ENCODE measurements at regions not wholly inside any gene's neighbourhood (a gene's known extent, or its start where the extent isn't known, plus 50 kb on each side); places are given as distances from the start of the nearest gene placed in this dataset.

DNA sequence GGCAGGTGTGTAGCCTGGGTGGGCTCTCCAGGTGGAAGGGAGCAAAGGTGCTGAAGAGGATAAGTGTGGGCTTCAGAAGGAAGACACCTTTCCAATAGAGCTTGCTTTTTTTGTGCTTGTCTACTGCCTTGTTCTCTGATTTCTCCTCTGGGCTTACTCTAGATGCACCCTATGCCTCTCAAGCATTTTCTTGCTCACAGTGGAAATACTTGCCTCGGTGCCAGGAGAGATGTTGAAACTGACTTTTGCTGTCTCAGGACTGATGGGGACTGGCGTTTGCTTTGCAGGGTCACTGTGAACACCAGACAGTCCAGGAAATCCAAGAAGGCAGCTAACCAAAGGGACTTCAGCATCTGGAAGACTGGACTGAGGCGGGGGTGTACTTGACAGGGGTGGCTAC, 187.9 kb downstream of the SNX10 start:
- H3K27me3 ChIP-seq, result no peaks in the 10 kb centered on the region
- H3K36me3 ChIP-seq, result no peaks in the 10 kb centered on the region
- TF ChIP-seq POLR2A (IDR thresholded peaks at IDR 0.05) (no peak), EP300 (IDR thresholded peaks at IDR 0.05) (no peak)
- TF ChIP-seq, protein P1, sequence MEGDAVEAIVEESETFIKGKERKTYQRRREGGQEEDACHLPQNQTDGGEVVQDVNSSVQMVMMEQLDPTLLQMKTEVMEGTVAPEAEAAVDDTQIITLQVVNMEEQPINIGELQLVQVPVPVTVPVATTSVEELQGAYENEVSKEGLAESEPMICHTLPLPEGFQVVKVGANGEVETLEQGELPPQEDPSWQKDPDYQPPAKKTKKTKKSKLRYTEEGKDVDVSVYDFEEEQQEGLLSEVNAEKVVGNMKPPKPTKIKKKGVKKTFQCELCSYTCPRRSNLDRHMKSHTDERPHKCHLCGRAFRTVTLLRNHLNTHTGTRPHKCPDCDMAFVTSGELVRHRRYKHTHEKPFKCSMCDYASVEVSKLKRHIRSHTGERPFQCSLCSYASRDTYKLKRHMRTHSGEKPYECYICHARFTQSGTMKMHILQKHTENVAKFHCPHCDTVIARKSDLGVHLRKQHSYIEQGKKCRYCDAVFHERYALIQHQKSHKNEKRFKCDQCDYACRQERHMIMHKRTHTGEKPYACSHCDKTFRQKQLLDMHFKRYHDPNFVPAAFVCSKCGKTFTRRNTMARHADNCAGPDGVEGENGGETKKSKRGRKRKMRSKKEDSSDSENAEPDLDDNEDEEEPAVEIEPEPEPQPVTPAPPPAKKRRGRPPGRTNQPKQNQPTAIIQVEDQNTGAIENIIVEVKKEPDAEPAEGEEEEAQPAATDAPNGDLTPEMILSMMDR (IDR thresholded peaks at IDR 0.05), result no peak
- DNase-seq, result no peak
- intact Hi-C loops (cut with DNase I), result no loop called here
- no peaks in the 10 kb centered on the region for H3K9me3 ChIP-seq
- WGBS, 3 donors, result 81 to 84% (median 84%) methylated on average over 3 of the region's 3 CpGs
- no peaks in the 10 kb centered on the region for H3K4me1 ChIP-seq (ENCODE audit: insufficient read depth)
- H3K4me3 ChIP-seq, result no peak overlapping the region
- no peak overlapping the region for H3K27ac ChIP-seq

DNA sequence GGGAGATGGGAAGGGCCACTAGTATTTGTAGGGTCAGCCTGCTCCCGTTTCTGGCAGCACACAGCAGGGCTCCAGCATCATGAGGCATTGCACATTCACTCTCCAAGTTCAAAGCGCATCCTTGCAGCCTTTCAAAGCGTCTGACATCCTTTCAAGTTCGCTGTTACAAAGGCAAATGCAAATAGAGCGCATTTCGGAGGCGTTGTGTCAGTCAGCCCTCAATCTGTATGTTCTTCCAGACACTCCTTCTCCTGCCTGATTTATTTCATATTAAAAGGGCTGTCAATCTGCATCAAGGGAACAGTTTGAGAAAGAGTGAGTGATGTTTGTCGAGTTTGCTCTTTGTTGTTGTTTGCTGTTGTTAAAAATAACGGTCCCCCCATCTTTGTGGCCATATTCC, 188.5 kb downstream of the SNX10 start:
- TF ChIP-seq EP300 (IDR thresholded peaks at IDR 0.05) (no peak), POLR2A (IDR thresholded peaks at IDR 0.05) (no peak)
- TF ChIP-seq, protein P1 (IDR thresholded peaks at IDR 0.05), result no peak
- Histone ChIP-seq H3K27me3 (no peaks in the 10 kb centered on the region), H3K27ac (no peak overlapping the region), H3K36me3 (no peaks in the 10 kb centered on the region), H3K4me3 (no peak overlapping the region), H3K4me1 (ENCODE audit: insufficient read depth) (no peaks in the 10 kb centered on the region), H3K9me3 (no peaks in the 10 kb centered on the region)
- 71 to 81% (median 76%) methylated on average over 9 of the region's 9 CpGs for WGBS, 3 donors
- intact Hi-C loops (cut with DNase I), result no loop called here
- DNase-seq, result no peak

DNA sequence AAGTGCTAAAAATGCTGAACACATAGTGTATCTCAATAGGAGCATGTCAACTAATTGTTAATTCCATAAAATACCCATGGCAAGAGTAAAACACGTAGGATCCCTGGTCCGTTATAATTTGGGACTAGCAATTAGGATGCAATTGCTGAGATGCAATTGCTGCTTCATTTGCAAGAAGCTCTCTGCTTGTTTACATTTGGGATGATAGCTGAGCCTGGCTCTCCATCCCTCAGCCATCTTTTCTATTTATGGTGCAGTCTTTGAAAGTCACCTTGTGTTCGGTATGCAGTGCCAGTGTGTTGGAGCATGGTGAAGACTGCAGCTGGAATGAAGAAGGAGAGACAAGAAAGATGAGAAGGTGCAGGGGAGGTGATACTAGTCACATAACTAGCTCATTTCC, 191.3 kb downstream of the SNX10 start:
- Histone ChIP-seq H3K27me3 (no peaks in the 10 kb centered on the region), H3K9me3 (no peaks in the 10 kb centered on the region), H3K27ac (no peak overlapping the region), H3K36me3 (no peaks in the 10 kb centered on the region), H3K4me1 (ENCODE audit: insufficient read depth) (no peaks in the 10 kb centered on the region), H3K4me3 (no peak overlapping the region)
- intact Hi-C loops (cut with DNase I), result no loop called here
- DNase-seq, result no peak
- TF ChIP-seq, protein P1 (IDR thresholded peaks at IDR 0.05), result no peak
- no peak for TF ChIP-seq EP300 (IDR thresholded peaks at IDR 0.05)
- no peak for TF ChIP-seq POLR2A (IDR thresholded peaks at IDR 0.05)
- 66 to 81% (median 79%) methylated on average over 3 of the region's 3 CpGs for WGBS, 3 donors

DNA sequence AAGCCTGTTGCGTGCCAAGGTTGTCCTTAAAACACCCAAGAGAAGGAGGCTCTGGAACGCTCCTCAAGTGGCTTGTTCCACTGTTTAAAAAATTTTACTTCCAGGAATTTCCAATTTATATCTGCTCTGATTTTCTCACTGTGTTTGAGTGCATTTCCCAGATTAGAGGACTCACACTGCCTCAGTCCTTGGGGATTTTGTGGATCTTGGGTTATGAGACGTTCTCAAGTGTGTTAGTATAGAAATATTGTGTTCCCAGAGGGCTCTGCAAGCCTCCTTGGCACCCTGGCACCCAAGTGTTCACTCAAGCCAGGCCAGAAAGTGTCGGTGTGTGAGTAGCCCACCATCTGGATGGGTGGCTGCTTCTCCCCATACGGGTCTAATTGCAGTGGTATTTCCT, 192.2 kb downstream of the SNX10 start:
- TF ChIP-seq POLR2A (IDR thresholded peaks at IDR 0.05), result no peak
- TF ChIP-seq, protein P1 (IDR thresholded peaks at IDR 0.05), result no peak
- TF ChIP-seq EP300 (IDR thresholded peaks at IDR 0.05), result no peak
- H3K9me3 ChIP-seq, result no peaks in the 10 kb centered on the region
- WGBS, 3 donors, result 83 to 90% (median 85%) methylated on average over 5 of the region's 5 CpGs
- H3K4me3 ChIP-seq, result no peak overlapping the region
- H3K36me3 ChIP-seq, result no peaks in the 10 kb centered on the region
- no peak for DNase-seq
- no peaks in the 10 kb centered on the region for H3K4me1 ChIP-seq (ENCODE audit: insufficient read depth)
- intact Hi-C loops (cut with DNase I), result no loop called here
- no peaks in the 10 kb centered on the region for H3K27me3 ChIP-seq
- H3K27ac ChIP-seq, result no peak overlapping the region
